Skin epidermis (tissue), 12 donors: ENCODE measurements at regions not wholly inside any gene's neighbourhood (a gene's known extent, or its start where the extent isn't known, plus 50 kb on each side); places are given as distances from the start of the nearest gene placed in this dataset.

Experiments
- H3K27ac ChIP-seq, 21 experiments: fragments of 200-600 bp; sonication (generic) in 11 of 21; one replicate each; pipeline ENCODE4 v1.5.0; 2020; ENCODE audit warnings: mild to moderate bottlenecking in 3 of 21, inconsistent platforms in 2 of 21, moderate library complexity in 2 of 21
- H3K4me3 ChIP-seq, 7 experiments: fragments of 200-600 bp; sonication (generic) in 2 of 7; one replicate each; pipeline ENCODE4 v1.5.0; 2020; ENCODE audit warnings: inconsistent platforms in 2 of 7, mild to moderate bottlenecking in 2 of 7, moderate library complexity in 1 of 7

DNA sequence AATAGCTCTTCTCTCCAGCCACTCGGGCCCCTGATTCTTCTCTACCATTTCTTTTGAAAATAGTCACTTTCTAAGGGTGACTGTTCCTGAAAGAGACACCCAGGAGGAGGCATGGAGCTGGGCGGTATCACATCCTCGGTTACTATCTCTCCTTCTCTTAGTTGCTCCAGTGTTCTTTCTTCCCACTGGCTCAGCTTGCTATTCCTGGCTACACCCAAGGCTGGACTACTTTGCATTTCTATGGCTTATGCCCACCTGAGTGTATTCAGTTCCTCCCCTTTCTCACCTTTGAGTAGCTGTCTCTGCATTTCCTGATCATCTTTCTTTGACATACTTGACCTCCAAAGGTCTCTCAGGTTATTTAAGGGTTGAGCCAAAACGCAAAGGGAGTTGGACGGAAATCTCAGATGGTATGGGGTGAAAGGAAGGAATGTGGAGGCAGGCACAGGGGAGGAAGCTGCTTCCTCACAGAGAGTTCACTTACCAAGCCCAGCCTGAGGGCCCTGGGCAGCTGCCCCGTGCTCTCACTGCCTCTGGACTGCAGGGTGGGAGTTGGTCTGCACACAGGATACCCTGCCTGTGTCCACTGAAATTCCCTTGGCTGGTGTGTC lies 155.7 kb downstream of the SNX19 start:
- Histone ChIP-seq H3K27ac (no peak overlapping the region), H3K4me3 (no peak overlapping the region)

DNA sequence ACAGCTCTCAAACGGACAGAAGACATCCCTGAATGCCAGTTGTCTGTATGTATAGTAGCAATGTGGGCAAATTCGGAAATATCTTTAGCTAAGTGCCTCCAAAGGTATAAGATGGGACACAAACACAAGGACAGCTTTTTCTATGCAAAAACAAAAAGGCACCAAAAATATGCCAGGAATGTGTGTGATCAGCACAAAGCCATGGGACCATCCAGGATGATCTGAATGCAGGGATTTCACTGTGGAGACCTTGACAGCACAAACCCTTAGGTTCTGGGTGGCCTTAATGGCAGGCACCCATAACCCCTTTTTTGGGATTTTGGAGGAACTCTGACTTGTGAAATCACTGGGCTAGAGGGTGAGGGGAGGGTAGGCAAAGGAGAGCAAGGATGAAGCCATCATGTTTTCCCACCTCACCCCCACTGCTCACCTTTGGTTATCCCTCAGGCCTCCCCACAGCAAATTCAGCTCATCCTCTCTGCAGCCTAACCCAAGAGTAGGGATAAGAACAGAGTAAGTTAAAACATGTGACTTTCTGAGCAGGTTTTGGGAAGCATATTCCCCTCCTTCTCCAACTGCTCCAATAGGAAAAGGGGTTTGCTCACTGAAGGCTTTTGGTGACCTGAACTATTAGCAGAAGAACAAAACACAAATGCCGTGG lies 154.6 kb downstream of the SNX19 start:
- Histone ChIP-seq H3K27ac (no peak overlapping the region), H3K4me3 (no peak overlapping the region)

DNA sequence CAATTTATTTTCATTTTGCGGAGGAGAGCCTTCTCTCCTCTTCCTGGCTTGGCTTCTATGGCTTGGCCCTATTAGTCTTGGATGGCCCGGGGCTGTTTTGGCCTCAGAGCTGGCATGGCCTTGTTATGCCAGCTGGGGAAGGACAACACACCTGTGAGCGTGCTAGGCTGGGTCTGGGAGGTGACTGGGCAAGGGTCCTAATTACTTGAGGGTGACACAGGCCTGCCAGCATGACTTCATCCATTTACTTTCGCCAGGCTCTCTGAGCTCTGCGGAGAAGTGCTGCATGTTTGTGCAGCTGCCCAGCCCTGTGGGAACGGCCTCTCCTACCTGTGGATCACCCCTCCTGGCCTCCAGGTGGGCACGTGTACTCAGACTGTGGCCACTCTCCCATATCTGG lies 153.6 kb downstream of the SNX19 start:
- H3K4me3 ChIP-seq = no peak overlapping the region
- peak overlapping the region in 3 of 21 experiments; percentile 8 to 43 (median 20) for H3K27ac ChIP-seq

DNA sequence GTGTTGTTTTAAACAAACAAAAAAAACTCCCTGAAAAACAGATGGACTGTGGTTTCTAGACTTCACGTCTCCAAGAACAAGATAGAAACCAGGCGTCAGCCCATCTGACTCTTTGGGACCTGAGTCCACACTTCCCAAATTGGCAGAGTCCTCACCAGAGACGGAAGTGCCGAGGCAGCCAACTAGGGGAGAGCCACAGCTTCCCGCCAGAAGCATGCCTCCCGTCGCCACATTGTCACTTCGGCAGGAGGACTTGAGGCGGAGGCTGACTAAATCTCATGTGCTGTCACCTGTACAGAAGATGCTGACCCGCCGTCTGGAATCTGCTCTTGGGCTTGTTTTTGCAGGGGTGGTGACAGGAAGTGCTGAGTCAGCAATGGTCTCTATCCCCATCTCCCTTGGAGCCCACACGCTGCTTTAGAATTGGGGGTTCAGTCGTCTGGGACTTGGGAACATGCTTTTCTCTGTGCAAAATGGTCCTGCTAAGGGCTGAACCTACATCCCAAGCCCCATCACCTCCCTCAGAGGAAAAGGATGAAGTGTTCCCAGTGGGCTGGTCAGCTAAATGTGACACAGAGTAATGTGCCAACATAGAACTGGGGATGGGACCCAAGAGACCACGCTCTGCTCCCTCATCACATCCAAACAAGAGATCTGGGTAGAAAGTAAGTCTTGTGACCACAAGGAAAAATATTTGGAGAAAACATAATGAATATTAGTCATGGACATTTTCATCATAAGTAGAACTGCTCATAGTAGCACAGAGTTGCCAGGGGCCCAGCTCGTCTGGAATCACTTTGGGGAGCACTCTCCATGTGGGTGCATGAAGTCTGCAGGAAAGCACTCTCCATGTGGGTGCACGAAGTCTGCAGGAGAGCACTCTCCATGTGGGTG lies 152.9 kb downstream of the SNX19 start:
- peak overlapping the region in 3 of 21 experiments; percentile 8 to 43 (median 20) for H3K27ac ChIP-seq
- no peak overlapping the region for H3K4me3 ChIP-seq

GRCh38 chr11:130765406-130765805 lies 150.9 kb downstream of the SNX19 start:
- Histone ChIP-seq H3K27ac (no peak overlapping the region), H3K4me3 (no peak overlapping the region)

DNA sequence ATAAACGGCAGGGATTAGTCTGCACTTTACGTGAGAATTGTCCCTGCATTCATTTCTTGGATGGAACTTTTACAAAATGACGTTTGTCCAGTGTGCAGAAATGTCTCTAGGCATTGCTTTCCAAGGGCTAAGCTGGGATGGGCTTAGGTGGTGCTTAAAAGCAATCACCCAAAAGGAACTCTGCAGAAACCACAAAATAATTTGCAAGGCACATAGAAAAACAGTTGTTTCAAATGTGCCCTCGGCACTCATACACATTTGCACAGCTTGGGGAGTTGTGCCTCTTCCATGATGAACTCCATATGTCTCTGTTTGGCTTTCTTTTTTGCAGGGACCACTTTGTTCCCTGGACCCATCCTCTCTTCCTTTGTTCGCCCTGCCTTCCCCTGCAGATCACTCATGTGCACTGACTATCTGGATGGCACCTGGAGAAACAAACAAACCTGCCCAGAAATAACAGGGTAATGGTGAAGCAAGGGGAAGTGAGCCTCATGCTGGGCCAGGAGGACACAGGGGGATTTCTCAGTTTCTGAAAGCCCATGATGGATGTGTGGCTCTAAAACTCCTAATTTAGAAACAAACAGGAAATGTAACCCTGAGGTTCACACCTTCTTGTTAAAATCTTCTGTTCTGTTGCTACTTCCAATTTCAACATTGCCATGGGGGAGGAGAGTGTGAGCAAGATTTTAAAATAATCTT lies 150.2 kb downstream of the SNX19 start:
- Histone ChIP-seq H3K27ac (no peak overlapping the region), H3K4me3 (no peak overlapping the region)

DNA sequence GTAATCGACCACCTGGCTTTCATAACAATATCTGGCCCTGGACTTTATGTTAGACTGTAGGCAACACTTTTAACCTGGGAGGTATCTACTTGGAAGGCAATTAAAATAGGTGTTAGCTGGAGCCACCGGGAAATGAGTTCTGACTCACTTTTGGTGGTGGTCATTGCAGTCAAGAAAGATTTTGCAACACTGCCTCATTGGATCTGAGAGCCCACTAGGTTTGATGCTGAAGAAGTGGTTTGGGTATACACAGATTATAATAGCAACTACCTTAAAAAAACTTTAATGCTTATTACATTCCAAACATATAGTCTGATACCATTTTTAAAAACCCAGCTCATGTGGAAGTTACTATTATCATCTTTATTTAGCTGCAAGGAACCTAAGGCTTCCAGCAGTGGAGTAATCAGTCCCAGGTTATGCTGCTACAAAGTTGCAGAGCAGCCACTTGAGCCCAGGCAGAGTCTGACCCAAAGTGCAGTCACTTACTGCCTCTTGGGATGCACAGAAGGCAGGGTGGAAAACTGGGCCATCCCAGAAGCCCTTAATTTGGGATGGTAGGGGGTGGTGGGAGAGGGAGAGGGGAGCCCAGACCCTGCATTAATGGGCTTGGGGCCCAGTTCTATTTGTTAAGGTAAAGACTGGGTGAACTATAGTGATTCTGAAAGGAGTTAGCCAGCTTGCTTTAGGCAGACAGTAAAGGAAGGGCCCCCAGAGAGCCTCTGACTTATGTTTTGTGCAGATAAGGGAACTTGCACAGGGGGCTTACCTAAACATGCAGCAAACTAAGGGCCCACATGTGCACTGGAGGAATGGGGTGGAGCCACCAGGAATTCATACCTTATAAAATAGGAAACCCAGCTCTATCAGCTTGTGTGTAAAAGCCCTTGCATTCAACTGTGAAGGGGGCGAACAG lies 149.4 kb downstream of the SNX19 start:
- H3K27ac ChIP-seq = peak overlapping the region in 1 of 21 experiments; percentile 35
- no peak overlapping the region for H3K4me3 ChIP-seq

DNA sequence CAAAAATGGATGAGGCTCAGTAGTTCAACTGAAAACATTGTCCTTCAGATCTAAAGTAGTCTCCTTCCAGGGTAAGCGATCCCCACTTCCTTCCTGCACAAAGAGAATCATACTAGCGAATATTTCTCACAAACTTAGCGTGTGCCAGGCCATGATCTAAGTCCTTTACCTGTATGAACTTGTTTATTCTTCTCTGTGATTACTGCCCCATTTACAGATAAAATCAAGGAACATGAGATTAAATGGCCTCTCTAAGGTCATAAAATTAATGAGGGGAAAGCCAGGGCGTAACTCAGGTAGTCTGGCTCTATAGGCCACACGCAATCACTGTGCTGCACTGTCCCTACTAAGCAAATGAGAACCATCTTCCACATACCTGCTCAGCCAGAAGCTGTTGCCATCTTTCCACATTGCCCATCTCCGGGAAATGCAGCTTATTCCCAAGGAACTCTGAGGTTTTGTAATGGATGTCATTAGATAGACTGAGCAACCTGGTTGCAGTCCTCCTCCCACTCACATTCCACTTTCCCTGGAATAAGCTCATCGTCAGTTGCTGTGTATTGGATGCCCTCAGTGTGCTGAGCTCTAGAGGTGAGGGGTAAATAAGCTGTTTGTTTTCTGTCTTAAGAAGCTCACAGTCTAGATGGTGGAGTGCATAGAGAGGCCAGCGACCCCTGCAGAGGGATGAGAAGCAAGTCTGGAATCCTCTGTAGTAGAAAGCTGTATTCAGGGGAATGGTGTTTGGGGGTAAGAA lies 146.3 kb downstream of the SNX19 start:
- Histone ChIP-seq H3K27ac (peak overlapping the region in 1 of 21 experiments; percentile 22), H3K4me3 (no peak overlapping the region)

DNA sequence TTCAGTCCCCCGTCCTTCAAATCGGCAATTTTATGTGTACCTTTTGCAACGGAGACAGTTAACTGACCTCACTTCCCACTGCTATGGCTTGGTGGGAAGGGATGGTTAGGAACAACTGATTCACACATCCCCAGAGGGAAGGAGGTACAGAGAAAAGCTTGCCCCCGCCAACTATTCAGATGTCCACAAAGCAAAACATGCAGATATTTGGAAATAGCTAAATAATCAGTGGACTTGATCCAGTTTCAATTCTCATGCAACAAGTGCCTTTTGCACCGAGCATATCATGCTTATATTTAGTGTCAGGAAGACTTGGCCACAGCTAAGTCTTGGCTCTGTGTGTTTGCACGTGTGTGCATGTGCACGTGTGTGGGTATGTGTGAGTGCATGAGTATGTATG lies 144.6 kb downstream of the SNX19 start:
- Histone ChIP-seq H3K27ac (peak overlapping the region in 4 of 21 experiments; percentile 32 to 80 (median 44)), H3K4me3 (no peak overlapping the region)

- H3K4me3 ChIP-seq = no peak overlapping the region
- H3K27ac ChIP-seq = peak overlapping the region in 6 of 21 experiments; percentile 23 to 68 (median 44)
Measured at GRCh38 chr11:130772266-130773227, 143.7 kb downstream of the SNX19 start.

- peak overlapping the region in 6 of 21 experiments; percentile 23 to 68 (median 44) for H3K27ac ChIP-seq
Measured at GRCh38 chr11:130773244-130773820, 142.9 kb downstream of the SNX19 start.

GRCh38 chr11:130774703-130775102 lies 141.6 kb downstream of the SNX19 start:
- peak overlapping the region in 3 of 21 experiments; percentile 20 to 32 (median 24) for H3K27ac ChIP-seq
- H3K4me3 ChIP-seq = no peak overlapping the region

More at GRCh38 chr11:130773244-130773820, 142.9 kb downstream of the SNX19 start:
- no peak overlapping the region for H3K4me3 ChIP-seq

DNA sequence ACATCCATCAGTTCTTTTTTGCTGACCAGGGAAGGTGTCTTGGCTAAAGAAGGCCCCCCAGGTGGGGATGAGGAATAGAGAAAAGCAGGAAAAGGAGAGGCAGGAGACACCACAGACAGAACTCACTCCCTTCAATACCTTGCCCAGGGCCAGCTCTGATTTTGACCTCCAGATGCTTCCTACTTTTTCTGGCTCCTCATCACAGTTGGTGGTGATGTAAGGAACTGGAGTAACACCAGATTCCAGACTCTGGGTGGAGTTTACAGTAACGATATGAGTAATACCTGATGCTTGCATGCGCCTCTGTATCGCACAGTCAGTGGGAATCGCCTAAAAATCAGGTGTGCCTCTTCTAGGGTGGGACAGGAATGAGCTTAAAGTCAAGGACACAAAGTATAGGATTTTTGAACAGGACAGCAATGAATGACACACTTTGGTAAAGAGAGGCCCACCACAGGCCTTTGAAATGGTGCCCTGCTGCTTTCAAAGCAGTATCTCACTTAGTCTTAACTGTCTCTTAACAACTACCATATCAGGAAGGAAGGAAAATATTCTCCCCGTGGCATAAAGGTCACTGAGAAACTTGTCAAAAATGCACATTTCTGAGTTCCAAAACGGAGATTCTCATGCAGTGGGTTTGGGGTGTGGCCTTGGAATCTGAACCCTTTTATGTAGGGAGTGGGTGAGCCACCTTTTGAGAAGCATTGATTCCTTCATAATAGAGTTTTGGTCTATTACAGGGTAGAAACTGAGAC lies 140.8 kb downstream of the SNX19 start:
- Histone ChIP-seq H3K4me3 (no peak overlapping the region), H3K27ac (peak overlapping the region in 7 of 21 experiments; percentile 2 to 33 (median 19))

DNA sequence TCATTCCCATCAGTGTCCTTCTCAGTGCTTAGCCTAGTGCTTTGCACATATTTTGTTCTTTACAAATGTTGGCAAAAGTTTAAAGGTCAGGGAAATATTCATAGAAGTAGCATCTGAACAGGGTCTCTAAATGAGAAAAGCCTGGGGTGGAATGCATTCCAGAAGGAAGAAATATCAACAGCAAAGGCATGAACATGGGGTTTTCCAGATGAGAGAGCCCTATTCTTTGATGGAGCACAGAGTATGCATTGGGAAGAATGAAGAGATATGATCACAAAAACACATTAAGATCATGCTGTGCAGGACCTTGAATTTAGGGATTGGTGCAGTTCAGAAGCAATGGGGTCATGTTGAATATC lies 140.2 kb downstream of the SNX19 start:
- peak overlapping the region in 3 of 21 experiments; percentile 2 to 19 (median 4) for H3K27ac ChIP-seq
- H3K4me3 ChIP-seq = no peak overlapping the region

GRCh38 chr11:130778026-130778425 lies 138.3 kb downstream of the SNX19 start:
- H3K27ac ChIP-seq = no peak overlapping the region

DNA sequence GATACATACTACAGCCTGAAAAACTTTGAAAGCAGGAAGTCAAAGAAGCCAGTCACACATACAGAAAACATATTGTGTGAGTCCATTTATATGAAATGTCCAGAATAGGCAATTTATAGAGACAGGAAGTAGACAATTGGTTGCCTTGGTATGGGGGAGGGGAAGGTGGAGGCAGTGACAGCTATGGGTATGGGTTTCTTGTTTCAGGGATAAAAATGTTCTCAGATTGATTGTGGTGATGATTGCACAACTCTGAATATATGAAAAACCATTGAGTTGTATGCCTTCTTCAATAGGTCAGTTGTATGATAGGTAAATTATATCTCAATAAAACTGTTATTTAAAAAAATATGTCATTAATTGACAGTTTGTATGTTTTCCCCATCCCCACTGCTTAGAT lies 137.6 kb downstream of the SNX19 start:
- Histone ChIP-seq H3K4me3 (no peak overlapping the region), H3K27ac (no peak overlapping the region)

More at GRCh38 chr11:130778026-130778425, 138.3 kb downstream of the SNX19 start:
- H3K4me3 ChIP-seq = no peak overlapping the region
